ENCODE measurements at regions not wholly inside any gene's neighbourhood (a gene's known extent, or its start where the extent isn't known, plus 50 kb on each side); places are given as distances from the start of the nearest gene placed in this dataset.

DNA sequence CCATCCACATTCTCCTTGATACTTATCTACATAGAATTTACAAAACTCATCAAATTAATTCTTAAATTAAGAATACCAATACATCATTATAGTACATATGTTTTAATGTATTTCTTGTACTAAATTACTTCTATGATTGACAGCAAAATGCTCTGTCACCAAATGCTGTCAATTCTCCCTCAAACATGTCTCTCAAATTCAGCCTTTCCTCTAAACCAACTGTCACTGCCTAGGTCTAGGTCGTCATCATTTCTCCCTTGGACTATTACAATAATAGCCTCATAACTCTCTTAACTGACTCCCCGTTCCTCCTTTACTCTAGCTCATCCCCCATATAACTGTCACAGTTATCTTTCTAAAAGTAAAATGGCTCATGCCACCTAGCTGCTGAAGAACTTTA is 279.7 kb upstream of the FSTL5 start:
- H3K27ac ChIP-seq (ENCODE audit: low read depth, low read length), result no peak overlapping the region
- no peaks in the 10 kb centered on the region for H3K4me1 ChIP-seq (ENCODE audit: control insufficient read depth in 3 of 3, insufficient read depth in 3 of 3, low read length in 3 of 3)
- H3K36me3 ChIP-seq (ENCODE audit: control insufficient read depth in 3 of 3, insufficient read depth in 3 of 3, low read length in 3 of 3), result no peaks in the 10 kb centered on the region
- no peaks in the 10 kb centered on the region for H3K9me3 ChIP-seq (ENCODE audit: control insufficient read depth in 3 of 3, low read length in 3 of 3)
- H3K27me3 ChIP-seq (ENCODE audit: control insufficient read depth in 3 of 3, insufficient read depth in 3 of 3, low read length in 3 of 3), result no peaks in the 10 kb centered on the region
- H3K9ac ChIP-seq (ENCODE audit: low read depth in 1 of 3, low read length in 3 of 3), result no peak overlapping the region
- no peak overlapping the region for H3K4me3 ChIP-seq (ENCODE audit: low read length in 3 of 3)

DNA sequence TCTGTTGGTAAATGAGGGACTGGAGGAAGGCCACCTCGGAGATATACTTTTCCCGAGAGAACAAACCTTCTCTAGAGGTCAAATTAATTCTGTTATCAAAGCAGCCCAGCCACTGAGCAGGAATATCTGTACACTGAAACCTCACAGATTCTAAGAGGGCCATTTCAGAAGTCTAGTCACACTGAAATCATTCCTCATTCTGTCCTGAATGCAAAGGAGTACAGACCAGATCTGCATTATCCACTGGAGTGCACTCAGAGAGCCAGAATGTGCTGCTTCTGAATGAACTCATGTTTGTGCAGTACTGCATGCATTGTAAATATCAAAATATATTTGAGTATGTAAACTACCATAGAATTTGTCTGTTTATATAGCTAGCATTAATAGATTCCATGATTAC is 278.3 kb upstream of the FSTL5 start:
- Histone ChIP-seq H3K9ac (ENCODE audit: low read depth in 1 of 3, low read length in 3 of 3) (no peak overlapping the region), H3K27me3 (ENCODE audit: control insufficient read depth in 3 of 3, insufficient read depth in 3 of 3, low read length in 3 of 3) (no peaks in the 10 kb centered on the region), H3K4me1 (ENCODE audit: control insufficient read depth in 3 of 3, insufficient read depth in 3 of 3, low read length in 3 of 3) (no peaks in the 10 kb centered on the region), H3K9me3 (ENCODE audit: control insufficient read depth in 3 of 3, low read length in 3 of 3) (no peaks in the 10 kb centered on the region), H3K27ac (ENCODE audit: low read depth, low read length) (no peak overlapping the region), H3K36me3 (ENCODE audit: control insufficient read depth in 3 of 3, insufficient read depth in 3 of 3, low read length in 3 of 3) (no peaks in the 10 kb centered on the region), H3K4me3 (ENCODE audit: low read length in 3 of 3) (no peak overlapping the region)

DNA sequence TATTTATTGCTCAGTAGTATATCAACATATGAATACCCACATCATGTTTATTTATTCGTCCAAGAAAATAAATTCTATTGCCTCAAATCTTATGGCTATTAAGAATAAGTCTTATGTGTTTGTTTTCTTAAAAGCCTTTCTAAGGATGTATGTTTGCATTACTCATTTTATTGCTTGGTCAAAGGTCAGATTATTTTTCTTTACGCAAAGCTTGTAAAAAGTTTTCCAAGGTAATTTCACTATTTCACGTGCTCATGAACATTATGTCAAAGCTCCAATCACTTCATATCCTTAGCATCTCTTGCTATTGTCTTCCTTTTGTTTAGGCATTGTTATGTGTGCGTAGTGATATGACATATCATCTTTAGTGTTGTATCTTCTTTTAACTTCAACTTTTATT is 258.5 kb upstream of the FSTL5 start:
- Histone ChIP-seq H3K9ac (ENCODE audit: low read depth in 1 of 3, low read length in 3 of 3) (no peak overlapping the region), H3K27ac (ENCODE audit: low read depth, low read length) (no peak overlapping the region), H3K4me3 (ENCODE audit: low read length in 3 of 3) (no peak overlapping the region), H3K36me3 (ENCODE audit: control insufficient read depth in 3 of 3, insufficient read depth in 3 of 3, low read length in 3 of 3) (no peaks in the 10 kb centered on the region), H3K9me3 (ENCODE audit: control insufficient read depth in 3 of 3, low read length in 3 of 3) (no peaks in the 10 kb centered on the region), H3K27me3 (ENCODE audit: control insufficient read depth in 3 of 3, insufficient read depth in 3 of 3, low read length in 3 of 3) (no peaks in the 10 kb centered on the region), H3K4me1 (ENCODE audit: control insufficient read depth in 3 of 3, insufficient read depth in 3 of 3, low read length in 3 of 3) (no peaks in the 10 kb centered on the region)

DNA sequence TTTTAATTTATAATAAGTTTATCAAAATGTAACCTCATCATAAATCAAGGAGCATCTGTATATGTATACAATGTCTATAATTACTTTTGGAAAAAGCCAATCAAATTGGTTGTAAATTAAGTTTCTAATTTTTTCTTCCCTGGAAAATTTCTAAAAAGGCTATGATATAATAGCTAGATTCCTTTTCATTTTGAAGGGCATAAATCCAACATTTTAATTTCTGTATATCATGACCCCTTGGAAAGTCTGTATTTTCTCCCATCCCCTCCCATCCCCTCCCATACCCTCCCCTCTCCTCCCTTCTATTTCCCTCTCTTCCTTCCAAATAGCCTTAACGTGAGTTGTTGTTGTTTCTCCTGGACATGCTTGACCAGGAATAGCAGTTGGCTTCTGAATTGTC is 247.1 kb upstream of the FSTL5 start:
- H3K9ac ChIP-seq (ENCODE audit: low read depth in 1 of 3, low read length in 3 of 3), result no peak overlapping the region
- no peak overlapping the region for H3K27ac ChIP-seq (ENCODE audit: low read depth, low read length)
- no peaks in the 10 kb centered on the region for H3K27me3 ChIP-seq (ENCODE audit: control insufficient read depth in 3 of 3, insufficient read depth in 3 of 3, low read length in 3 of 3)
- H3K36me3 ChIP-seq (ENCODE audit: control insufficient read depth in 3 of 3, insufficient read depth in 3 of 3, low read length in 3 of 3), result no peaks in the 10 kb centered on the region
- no peaks in the 10 kb centered on the region for H3K4me1 ChIP-seq (ENCODE audit: control insufficient read depth in 3 of 3, insufficient read depth in 3 of 3, low read length in 3 of 3)
- no peak overlapping the region for H3K4me3 ChIP-seq (ENCODE audit: low read length in 3 of 3)
- H3K9me3 ChIP-seq (ENCODE audit: control insufficient read depth in 3 of 3, low read length in 3 of 3), result peaks cover 0 to 2% (median 0%) of the 10 kb centered on the region in 3 donors

DNA sequence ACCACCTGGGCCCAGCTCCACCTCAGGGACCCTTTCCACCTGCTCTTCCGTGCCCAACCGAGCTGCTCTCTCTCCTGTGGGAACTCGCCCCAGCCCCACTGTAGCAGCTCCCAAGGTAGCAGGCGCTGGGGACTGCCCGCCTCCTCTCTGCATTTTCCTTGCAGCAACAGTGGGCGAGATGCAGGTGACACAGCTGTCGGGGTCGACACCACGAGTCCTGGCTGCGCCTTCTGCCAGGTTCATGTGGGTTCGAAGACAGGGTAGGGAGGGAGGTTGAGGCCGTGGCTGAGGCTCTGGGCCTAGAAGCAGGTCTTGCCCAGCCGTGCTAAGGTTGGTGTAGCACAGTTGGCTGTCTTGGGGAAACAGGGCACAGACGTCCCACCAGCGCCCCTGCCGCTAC is 245.2 kb upstream of the FSTL5 start:
- Histone ChIP-seq H3K27me3 (ENCODE audit: control insufficient read depth in 3 of 3, insufficient read depth in 3 of 3, low read length in 3 of 3) (no peaks in the 10 kb centered on the region), H3K36me3 (ENCODE audit: control insufficient read depth in 3 of 3, insufficient read depth in 3 of 3, low read length in 3 of 3) (no peaks in the 10 kb centered on the region), H3K4me1 (ENCODE audit: control insufficient read depth in 3 of 3, insufficient read depth in 3 of 3, low read length in 3 of 3) (no peaks in the 10 kb centered on the region), H3K27ac (ENCODE audit: low read depth, low read length) (no peak overlapping the region), H3K9ac (ENCODE audit: low read depth in 1 of 3, low read length in 3 of 3) (no peak overlapping the region), H3K4me3 (ENCODE audit: low read length in 3 of 3) (no peak overlapping the region), H3K9me3 (ENCODE audit: control insufficient read depth in 3 of 3, low read length in 3 of 3) (peaks cover 0 to 2% (median 0%) of the 10 kb centered on the region in 3 donors)

DNA sequence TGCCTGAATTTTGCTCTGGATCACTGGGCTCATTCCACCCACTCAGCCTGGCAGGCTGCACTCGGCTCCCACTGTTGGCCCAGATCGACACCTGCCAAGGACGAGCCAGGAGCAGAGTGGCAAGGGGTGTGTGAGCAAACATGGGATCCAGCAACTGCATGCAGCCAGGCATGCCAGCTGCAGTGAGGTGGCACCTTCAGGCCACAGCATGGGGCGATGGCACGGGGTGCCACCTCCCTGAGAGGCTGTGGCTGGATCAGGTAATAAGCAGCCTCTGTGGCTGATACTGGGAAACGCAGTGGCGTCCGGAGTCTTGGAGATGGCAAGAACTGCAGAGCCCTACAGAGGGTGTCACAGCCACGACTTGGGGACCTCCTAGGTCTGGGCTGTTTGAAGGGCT is 244.5 kb upstream of the FSTL5 start:
- Histone ChIP-seq H3K4me3 (ENCODE audit: low read length in 3 of 3) (no peak overlapping the region), H3K36me3 (ENCODE audit: control insufficient read depth in 3 of 3, insufficient read depth in 3 of 3, low read length in 3 of 3) (no peaks in the 10 kb centered on the region), H3K4me1 (ENCODE audit: control insufficient read depth in 3 of 3, insufficient read depth in 3 of 3, low read length in 3 of 3) (no peaks in the 10 kb centered on the region), H3K9me3 (ENCODE audit: control insufficient read depth in 3 of 3, low read length in 3 of 3) (peaks cover 0 to 2% (median 0%) of the 10 kb centered on the region in 3 donors), H3K27ac (ENCODE audit: low read depth, low read length) (no peak overlapping the region), H3K27me3 (ENCODE audit: control insufficient read depth in 3 of 3, insufficient read depth in 3 of 3, low read length in 3 of 3) (no peaks in the 10 kb centered on the region), H3K9ac (ENCODE audit: low read depth in 1 of 3, low read length in 3 of 3) (no peak overlapping the region)

DNA sequence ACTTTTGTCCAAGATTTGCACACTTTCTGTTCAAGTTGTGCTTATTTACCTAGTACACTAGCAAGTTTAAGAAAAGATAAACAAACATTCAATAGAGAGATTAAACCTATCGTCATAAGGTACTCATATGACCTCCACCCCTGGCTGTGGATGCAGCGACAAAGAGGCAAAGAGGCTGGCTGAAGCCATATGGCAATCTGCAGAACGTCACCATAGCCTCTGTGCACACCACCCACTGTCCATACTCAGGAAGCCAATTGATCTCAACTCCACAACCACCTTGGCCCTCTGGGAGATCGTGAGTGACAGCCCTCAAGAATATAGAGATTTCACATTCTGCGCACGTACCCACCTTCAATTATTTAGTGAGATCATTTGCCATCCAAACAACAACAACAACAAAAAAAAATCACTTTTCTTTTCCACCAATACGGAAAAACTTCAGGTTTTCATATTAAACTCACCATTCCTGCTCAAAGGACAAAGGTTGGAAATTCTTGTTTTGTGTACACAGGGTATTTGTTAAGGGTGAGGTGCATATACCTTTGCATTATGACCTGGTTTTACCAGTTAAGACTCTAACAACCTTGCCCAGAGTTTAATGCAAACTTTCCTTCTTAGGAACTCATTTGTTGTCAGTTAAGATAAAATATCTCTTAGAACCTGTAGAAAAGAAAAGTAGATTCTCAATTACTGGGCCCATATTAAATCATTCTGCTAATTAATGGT is 243.0 kb upstream of the FSTL5 start:
- Histone ChIP-seq H3K9ac (ENCODE audit: low read depth in 1 of 3, low read length in 3 of 3) (no peak overlapping the region), H3K4me3 (ENCODE audit: low read length in 3 of 3) (no peak overlapping the region), H3K36me3 (ENCODE audit: control insufficient read depth in 3 of 3, insufficient read depth in 3 of 3, low read length in 3 of 3) (no peaks in the 10 kb centered on the region), H3K27ac (ENCODE audit: low read depth, low read length) (no peak overlapping the region), H3K4me1 (ENCODE audit: control insufficient read depth in 3 of 3, insufficient read depth in 3 of 3, low read length in 3 of 3) (no peaks in the 10 kb centered on the region), H3K9me3 (ENCODE audit: control insufficient read depth in 3 of 3, low read length in 3 of 3) (peaks cover 0 to 2% (median 0%) of the 10 kb centered on the region in 3 donors), H3K27me3 (ENCODE audit: control insufficient read depth in 3 of 3, insufficient read depth in 3 of 3, low read length in 3 of 3) (no peaks in the 10 kb centered on the region)

DNA sequence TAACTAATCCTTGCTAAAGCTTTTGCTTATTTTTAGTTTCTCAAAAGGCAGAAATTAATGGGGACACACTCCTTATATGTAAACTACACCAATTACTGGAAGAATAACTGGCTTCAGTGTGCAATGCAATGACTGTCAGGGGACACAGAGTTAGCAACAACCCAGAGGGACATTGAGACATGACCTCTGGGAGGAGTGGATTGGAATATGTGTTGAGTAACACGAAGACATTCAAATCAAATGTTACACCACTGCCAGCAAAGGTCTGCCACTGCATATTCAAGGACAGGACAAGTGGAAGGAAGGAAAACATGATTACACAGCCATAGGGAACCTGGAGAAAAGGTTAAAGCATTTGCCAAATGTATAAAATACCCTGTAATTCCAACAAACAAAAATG is 240.1 kb upstream of the FSTL5 start:
- Histone ChIP-seq H3K4me1 (ENCODE audit: control insufficient read depth in 3 of 3, insufficient read depth in 3 of 3, low read length in 3 of 3) (no peaks in the 10 kb centered on the region), H3K27ac (ENCODE audit: low read depth, low read length) (no peak overlapping the region), H3K27me3 (ENCODE audit: control insufficient read depth in 3 of 3, insufficient read depth in 3 of 3, low read length in 3 of 3) (no peaks in the 10 kb centered on the region), H3K9ac (ENCODE audit: low read depth in 1 of 3, low read length in 3 of 3) (no peak overlapping the region), H3K36me3 (ENCODE audit: control insufficient read depth in 3 of 3, insufficient read depth in 3 of 3, low read length in 3 of 3) (no peaks in the 10 kb centered on the region), H3K9me3 (ENCODE audit: control insufficient read depth in 3 of 3, low read length in 3 of 3) (peaks cover 0 to 2% (median 0%) of the 10 kb centered on the region in 3 donors), H3K4me3 (ENCODE audit: low read length in 3 of 3) (no peak overlapping the region)

DNA sequence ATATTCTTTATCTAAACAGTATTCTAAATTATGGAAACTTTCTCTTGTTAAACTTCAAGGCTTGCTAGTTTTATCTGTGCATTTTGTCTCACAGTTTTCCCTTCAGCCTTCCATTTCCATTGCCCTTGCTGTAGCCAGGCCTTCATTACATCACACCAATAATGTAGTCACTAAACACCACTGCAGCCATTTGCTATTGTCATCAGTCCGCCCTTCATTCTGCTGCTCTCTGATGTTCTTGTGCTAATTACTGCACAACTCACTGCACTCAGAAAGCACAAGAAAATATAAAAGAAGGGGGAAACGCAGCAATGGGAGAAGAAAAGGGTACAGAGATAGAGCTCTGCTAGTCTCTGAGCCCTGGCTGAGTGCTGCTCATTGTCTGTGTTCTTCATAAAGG is 239.6 kb upstream of the FSTL5 start:
- H3K4me1 ChIP-seq (ENCODE audit: control insufficient read depth in 3 of 3, insufficient read depth in 3 of 3, low read length in 3 of 3), result no peaks in the 10 kb centered on the region
- peaks cover 0 to 2% (median 0%) of the 10 kb centered on the region in 3 donors for H3K9me3 ChIP-seq (ENCODE audit: control insufficient read depth in 3 of 3, low read length in 3 of 3)
- H3K4me3 ChIP-seq (ENCODE audit: low read length in 3 of 3), result no peak overlapping the region
- H3K27me3 ChIP-seq (ENCODE audit: control insufficient read depth in 3 of 3, insufficient read depth in 3 of 3, low read length in 3 of 3), result no peaks in the 10 kb centered on the region
- H3K27ac ChIP-seq (ENCODE audit: low read depth, low read length), result no peak overlapping the region
- no peaks in the 10 kb centered on the region for H3K36me3 ChIP-seq (ENCODE audit: control insufficient read depth in 3 of 3, insufficient read depth in 3 of 3, low read length in 3 of 3)
- H3K9ac ChIP-seq (ENCODE audit: low read depth in 1 of 3, low read length in 3 of 3), result no peak overlapping the region

DNA sequence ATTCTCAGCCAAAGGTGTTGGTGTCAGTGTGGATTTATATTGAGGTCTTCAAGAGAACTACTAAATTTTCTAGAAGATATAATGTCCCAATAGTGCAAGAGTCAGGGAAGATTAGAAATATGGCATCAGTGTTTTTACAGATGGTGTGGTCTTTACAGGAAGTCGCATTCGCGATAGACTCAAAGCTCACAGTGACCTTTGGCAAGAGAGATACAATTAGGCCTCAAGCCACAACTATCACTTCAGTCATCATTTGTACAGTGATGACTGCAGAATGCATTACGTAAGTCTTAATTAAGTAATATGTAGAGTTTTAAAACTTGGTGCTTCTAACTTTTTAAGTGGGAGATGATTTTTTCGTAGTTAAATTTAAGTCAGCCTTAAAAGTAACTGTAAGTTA is 237.2 kb upstream of the FSTL5 start:
- Histone ChIP-seq H3K27ac (ENCODE audit: low read depth, low read length) (no peak overlapping the region), H3K9me3 (ENCODE audit: control insufficient read depth in 3 of 3, low read length in 3 of 3) (no peaks in the 10 kb centered on the region), H3K27me3 (ENCODE audit: control insufficient read depth in 3 of 3, insufficient read depth in 3 of 3, low read length in 3 of 3) (no peaks in the 10 kb centered on the region), H3K36me3 (ENCODE audit: control insufficient read depth in 3 of 3, insufficient read depth in 3 of 3, low read length in 3 of 3) (no peaks in the 10 kb centered on the region), H3K4me3 (ENCODE audit: low read length in 3 of 3) (no peak overlapping the region), H3K9ac (ENCODE audit: low read depth in 1 of 3, low read length in 3 of 3) (no peak overlapping the region), H3K4me1 (ENCODE audit: control insufficient read depth in 3 of 3, insufficient read depth in 3 of 3, low read length in 3 of 3) (no peaks in the 10 kb centered on the region)
